HG03175 (cell line): ENCODE measurements at regions not wholly inside any gene's neighbourhood (a gene's known extent, or its start where the extent isn't known, plus 50 kb on each side); places are given as distances from the start of the nearest gene placed in this dataset.

Experiments
- ATAC-seq: cut with Tn5 transposase; IDR thresholded peaks from one replicate; pipeline ENCODE4 v1.9.1; 2021; ENCODE audit warnings: mild to moderate bottlenecking, moderate library complexity; ENCODE audit not compliant: unreplicated experiment

- ATAC-seq = no peak
Measured at GRCh38 chr6:112787371-112787770, 440.2 kb downstream of the RFPL4B start.

DNA sequence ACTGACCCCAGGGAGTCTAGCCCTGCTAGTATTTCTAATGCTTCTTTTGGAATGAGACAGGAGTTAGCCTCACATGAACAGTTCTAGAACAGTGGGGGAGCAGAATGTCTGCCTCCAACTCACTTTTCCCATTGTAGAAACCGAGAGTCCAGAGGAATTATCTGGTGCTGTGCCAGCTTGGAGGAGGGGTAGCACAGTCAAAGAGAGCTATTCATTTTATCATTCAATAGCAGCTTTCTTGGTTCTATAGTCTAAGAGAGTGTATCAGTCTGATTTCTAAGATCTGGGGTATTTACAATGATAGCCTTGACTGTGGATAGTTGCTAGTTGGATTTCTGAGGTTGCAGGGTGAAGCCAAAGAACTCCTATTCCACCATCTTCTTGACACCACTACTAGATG lies 448.2 kb downstream of the RFPL4B start:
- no peak for ATAC-seq

- ATAC-seq = no peak
Measured at GRCh38 chr6:112796712-112797111, 449.6 kb downstream of the RFPL4B start.

DNA sequence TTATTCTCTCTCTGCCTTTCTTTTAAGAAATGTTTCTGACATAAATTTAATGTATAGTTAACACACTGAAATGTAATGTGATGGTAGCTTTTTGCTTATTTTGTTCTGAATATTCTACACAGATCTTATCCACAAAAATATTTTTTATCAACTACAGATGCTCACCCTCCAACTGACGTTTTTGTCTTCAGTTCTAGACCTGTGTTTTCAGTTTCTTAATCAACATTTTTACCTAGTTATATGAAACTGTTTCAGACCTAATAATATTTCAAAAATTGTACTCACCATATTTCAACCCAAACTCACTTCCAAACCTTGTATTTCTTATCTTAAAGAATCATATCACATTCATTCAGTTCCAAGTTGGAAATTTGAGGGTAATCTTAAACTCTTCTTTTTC lies 452.8 kb downstream of the RFPL4B start:
- ATAC-seq = no peak

DNA sequence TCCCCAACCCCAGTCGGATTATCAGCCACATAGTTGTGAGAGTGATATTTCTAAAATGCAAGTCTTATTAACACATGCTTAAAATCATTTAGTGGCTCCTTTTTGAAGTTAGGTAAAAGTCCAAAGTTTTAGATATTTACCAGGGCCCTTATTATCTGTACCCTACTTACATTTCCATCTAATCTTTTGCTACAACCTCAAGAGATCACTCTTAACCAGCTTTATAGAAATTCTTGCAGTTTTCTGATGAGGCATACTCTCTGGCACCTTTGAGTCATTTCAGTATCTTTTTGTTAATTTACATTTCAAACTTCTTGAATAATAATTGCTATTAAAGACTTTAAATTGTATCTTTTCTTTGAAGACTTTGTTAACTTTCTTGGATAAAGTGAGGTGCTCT lies 453.3 kb downstream of the RFPL4B start:
- ATAC-seq = no peak

GRCh38 chr6:112800916-112801315 lies 453.8 kb downstream of the RFPL4B start:
- ATAC-seq = no peak

DNA sequence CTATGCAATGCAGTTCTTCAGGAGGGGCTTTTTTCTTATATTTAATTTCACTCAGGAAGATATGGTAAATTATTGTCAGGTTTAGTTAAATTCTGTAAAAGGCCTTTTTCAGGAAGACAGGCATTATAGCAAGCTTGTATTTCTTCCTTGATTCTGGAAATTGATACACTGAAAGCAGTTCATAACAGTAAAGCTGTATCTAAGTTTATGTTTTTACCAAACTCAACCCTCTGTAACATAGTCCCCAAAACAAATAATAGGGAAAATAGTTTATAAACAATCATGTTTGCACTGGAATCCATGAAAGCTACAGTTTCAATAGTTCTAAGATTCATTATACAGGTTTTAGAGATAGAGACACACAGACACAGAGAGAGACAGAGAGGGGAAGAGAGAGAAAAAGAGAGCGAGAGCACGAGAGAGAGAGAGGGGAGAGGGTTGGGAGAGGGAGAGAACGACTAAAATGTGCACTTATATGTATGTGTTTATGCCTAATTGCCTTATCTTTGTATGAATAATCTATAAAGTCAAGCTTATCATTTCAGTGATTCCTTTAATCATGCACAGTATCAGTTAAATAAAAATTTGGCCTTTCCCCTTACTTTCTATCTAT lies 454.4 kb downstream of the RFPL4B start:
- ATAC-seq = no peak

DNA sequence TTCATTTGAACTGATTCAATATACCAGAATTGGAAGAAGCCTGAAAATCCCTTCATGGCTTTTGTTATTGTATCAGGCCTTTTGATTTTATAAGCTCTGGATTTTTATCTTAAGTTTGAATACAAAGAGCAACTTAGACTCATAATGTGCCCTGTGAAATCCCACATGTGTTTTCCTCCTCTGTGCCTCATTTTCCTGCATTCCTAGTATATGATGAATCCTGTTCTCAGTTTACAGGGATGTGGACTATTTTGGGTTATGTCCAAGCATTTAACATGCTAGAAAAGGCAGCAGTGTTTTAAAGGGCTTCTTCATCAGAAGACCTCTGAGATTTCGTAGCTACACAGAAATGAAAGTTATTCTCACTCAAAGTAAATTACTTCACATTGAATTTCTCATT lies 455.0 kb downstream of the RFPL4B start:
- no peak for ATAC-seq

DNA sequence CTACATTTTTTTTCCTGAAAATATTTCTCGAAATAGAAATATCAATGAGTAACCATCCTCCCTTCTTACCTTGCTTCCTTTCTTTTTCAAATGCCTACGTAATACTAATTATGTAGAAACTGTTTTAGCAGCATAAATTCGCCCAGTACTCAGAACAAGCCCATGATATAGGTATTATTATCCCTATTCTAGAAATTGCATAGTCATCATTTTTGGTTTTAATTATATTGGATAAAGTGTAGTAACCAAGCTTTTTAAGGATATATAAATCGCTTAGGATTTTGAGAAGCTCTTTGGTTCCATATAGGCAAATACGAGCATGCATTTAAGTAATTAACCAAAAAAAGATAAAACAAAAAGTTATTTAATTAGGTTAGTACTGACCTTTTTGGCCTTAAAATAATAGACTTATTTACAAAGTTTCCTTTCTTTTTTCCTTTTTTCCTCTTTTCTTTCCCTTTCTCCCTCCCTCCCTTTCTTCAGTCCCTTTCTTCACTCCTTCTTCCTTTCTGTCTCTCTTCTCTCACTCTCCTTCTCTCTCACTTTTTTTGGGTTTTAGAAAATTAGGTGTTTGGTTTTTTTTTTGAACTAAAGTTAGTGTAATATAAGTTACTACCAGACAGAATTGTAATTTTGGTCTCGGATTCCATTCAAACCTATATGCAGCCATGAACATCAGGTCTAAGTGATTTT lies 457.7 kb downstream of the RFPL4B start:
- no peak for ATAC-seq

DNA sequence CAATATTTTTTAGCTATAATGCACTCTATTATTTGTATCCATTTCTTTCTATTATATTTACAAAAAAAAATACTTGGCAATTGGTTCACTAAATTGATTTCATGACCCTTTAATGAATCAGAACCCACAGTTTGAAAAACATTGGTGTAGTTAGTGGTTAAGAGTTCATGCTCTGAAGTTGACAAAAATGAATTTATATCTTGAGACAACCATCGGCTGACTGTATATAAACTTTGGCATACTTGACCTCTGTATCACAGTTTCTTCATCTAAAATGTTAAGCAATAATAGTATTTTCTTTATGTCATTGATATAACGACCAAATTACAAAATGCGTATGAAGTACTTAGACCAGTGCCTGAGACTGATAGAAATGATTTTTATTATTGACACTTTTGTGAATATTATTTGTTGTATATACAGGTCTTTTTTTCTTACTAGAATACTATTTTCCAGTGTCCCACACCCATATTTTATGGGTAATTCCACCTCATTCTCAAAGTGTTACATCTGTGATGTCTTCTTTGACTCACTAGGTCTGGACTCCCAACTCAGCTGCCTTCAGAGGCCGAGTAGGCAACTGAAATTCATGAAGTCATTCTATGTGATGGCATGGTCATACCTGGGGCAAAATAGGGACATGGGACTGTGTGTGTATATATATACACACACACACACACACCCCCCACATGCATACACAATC lies 459.2 kb downstream of the RFPL4B start:
- no peak for ATAC-seq

- no peak for ATAC-seq
Measured at GRCh38 chr6:112821476-112821875, 474.3 kb downstream of the RFPL4B start.

- no peak for ATAC-seq
Measured at GRCh38 chr6:112822769-112823168, 475.6 kb downstream of the RFPL4B start.

DNA sequence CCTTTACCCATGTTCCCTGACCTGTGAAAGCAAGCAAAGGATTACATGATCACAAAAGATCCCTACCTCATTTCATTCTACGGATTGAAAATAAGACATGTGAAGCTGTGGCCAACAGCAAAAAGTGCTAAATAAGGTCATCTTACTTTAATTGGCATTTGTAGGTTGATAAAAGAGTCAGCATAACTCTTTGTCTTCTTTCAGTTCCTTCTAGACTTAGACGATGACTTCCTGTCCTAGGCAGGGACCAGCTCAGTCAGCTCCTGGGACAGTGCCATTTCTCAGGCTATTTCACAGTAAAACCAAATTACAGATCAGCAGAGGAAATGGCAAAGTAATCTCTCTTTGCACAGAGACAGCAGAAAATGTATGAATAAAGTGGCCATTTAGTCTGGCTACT lies 480.7 kb downstream of the RFPL4B start:
- peak; percentile 84 for ATAC-seq

DNA sequence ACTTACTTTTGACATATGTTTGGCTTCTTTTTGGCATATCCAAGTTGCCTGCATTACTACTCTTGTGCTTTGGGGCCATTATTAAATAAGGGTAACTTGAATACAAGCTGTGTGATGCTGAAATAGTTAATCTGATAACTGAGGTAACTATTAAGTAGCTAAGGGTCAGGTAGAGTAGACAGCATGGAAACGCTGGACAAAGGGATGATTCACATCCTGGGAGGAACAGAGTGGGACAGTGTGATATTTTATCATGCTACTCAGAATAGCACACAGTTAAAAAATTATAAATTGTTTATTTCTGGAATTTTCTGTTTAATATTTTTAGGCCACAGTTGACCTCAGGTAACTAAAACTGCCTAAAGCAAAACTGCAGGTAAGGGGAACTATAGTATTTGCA lies 483.9 kb downstream of the RFPL4B start:
- ATAC-seq = no peak

DNA sequence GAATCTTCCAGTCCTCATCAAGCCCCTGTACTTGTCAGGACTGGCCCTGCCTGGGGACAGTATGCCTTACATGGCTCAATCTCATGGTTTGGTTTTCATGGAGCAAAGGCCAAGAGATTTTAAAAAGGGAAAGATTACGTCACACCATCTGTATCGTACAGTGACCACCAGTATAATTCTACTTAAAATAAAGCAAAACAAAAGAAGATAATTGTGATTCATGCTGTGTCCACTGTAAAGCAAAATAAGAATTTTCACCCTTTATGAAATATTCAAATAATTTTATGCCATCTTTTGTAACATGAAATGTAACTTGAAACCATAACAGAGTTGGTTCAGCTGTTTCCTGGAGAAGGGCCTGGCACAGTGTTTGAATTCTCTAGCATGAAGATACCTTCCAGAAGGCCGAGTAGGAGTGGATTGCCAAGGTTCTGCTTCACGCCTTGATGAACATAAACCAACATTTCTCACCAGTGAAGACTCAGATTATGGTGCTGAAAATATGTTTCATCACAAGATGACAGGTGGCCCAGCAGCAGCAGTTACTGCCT lies 486.5 kb downstream of the RFPL4B start:
- ATAC-seq = no peak

- no peak for ATAC-seq
Measured at GRCh38 chr6:112835078-112835477, 487.9 kb downstream of the RFPL4B start.

- no peak for ATAC-seq
Measured at GRCh38 chr6:112839525-112839961, 492.4 kb downstream of the RFPL4B start.

DNA sequence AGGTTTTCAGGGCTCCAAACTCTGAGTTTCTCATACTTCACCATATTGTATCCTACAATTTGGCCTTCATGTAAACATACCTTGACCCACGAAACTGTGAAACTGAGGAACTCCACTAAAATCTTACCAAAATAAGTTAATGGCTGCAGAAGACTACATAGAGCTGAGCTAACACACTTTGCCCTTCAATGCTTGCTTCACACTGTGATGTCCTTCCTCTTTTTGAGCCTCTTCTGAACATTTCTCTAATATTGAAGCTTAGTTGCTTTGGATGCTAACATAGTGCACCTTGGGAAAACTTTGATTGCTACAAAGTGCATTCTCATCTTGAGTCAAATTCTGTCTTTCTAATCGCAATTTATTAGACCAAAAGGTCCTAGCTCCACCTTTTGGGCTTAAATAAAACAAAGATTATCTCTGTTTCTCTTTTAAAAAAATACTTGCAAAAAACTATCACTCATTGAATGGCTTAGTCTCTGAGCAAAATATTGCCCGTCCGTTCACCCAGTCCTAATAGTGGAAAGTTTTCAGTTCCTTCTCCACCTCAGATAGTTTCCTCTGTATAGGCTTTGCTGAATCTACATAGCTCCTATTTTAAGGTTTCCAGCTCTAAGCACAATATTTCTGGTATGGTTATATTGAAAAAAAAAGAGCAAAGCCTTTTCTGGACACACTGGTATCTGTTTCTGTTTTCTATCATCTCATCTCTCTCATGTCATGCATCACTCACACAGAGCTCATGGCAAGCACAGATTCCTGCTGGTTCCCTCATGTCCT lies 494.6 kb downstream of the RFPL4B start:
- ATAC-seq = no peak

DNA sequence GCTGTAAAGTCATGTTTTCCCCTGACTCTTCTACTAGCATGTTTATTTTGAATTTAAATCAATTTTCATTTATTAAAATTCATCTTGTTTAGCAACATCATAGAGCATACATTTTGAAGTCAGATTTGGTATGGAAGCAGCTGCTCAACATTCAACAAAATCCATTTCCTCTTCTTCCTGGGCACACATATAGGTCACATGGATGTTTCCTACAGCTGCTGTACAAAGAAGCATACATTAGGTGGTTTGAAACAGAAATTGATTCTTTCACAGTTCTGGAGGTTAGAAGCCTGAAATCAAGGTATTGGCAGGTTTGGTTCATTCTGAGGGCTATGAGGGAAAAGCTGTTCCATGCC lies 495.2 kb downstream of the RFPL4B start:
- no peak for ATAC-seq

- no peak for ATAC-seq
Measured at GRCh38 chr6:112846681-112847080, 499.6 kb downstream of the RFPL4B start.

DNA sequence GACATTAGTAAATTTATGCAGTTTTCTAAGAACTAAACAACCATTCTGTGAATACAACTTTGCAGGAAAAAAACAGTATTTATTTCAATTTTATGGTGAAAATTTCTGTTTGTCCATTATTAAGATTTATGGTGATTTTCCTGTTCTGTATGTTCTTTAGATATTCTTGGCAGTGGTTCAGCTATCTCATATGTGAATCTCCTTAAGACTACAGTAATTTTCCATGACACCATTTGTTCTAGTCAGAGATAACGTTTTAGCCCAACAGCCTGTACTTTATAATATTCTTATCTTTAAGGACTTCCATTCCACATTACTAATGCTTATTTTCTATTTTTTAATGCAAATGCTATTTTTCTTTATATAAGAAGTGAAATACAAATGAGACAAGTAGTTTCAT lies 504.0 kb downstream of the RFPL4B start:
- no peak for ATAC-seq
